ENCODE measurements at regions not wholly inside any gene's neighbourhood (a gene's known extent, or its start where the extent isn't known, plus 50 kb on each side); places are given as distances from the start of the nearest gene placed in this dataset.

GRCh38 chr7:35581605-35582210 lies 113.2 kb downstream of the HERPUD2 start:
- no peak for DNase-seq

- DNase-seq: peak in 8 of 56 donors; percentile 2 to 37 (median 14)
These were observed 118.8 kb downstream of the HERPUD2 start for GRCh38 chr7:35576031-35576573.

GRCh38 chr7:35571611-35572240 lies 123.2 kb downstream of the HERPUD2 start:
- no peak for DNase-seq

- no peak for DNase-seq
These were observed 124.0 kb downstream of the HERPUD2 start for GRCh38 chr7:35570937-35571336.

GRCh38 chr7:35565927-35566326 lies 129.0 kb downstream of the HERPUD2 start:
- DNase-seq: no peak

- DNase-seq: no peak
These were observed 136.1 kb downstream of the HERPUD2 start for GRCh38 chr7:35558841-35559240.

- no peak for DNase-seq
These were observed 138.1 kb downstream of the HERPUD2 start for GRCh38 chr7:35556515-35557471.

GRCh38 chr7:35555934-35556333 lies 139.0 kb downstream of the HERPUD2 start:
- no peak for DNase-seq

GRCh38 chr7:35555386-35555785 lies 139.5 kb downstream of the HERPUD2 start:
- DNase-seq: no peak

GRCh38 chr7:35553519-35553918 lies 141.4 kb downstream of the HERPUD2 start:
- DNase-seq: no peak

GRCh38 chr7:35552691-35553090 lies 142.2 kb downstream of the HERPUD2 start:
- DNase-seq: no peak

- DNase-seq: no peak
These were observed 143.4 kb downstream of the HERPUD2 start for GRCh38 chr7:35551321-35552081.

GRCh38 chr7:35550831-35551230 lies 144.1 kb downstream of the HERPUD2 start:
- no peak for DNase-seq

GRCh38 chr7:35549781-35550180 lies 145.2 kb downstream of the HERPUD2 start:
- no peak for DNase-seq

- no peak for DNase-seq
These were observed 146.6 kb downstream of the HERPUD2 start for GRCh38 chr7:35548291-35548690.

GRCh38 chr7:35546691-35547429 lies 148.1 kb downstream of the HERPUD2 start:
- no peak for DNase-seq

- no peak for DNase-seq
These were observed 149.1 kb downstream of the HERPUD2 start for GRCh38 chr7:35545831-35546230.

- no peak for DNase-seq
These were observed 150.8 kb downstream of the HERPUD2 start for GRCh38 chr7:35544028-35544742.
